ENCODE measurements at regions not wholly inside any gene's neighbourhood (a gene's known extent, or its start where the extent isn't known, plus 50 kb on each side); places are given as distances from the start of the nearest gene placed in this dataset.

- BruUV-seq (replicated peaks): no TSS peak
- no peak for DNase-seq (ENCODE audit: unreplicated experiment)
- Mint-ChIP-seq H3K9me3 (ENCODE audit: unreplicated experiment) (no peaks in the 10 kb centered on the region), H3K27ac (ENCODE audit: low read depth, unreplicated experiment) (no peak overlapping the region), H3K4me1 (ENCODE audit: insufficient read depth, unreplicated experiment) (peaks cover 17% of the 10 kb centered on the region), H3K27me3 (ENCODE audit: insufficient read depth, unreplicated experiment) (no peaks in the 10 kb centered on the region), H3K4me3 (ENCODE audit: unreplicated experiment) (no peak overlapping the region), H3K36me3 (ENCODE audit: insufficient read depth, unreplicated experiment) (no peaks in the 10 kb centered on the region)
- no peak for TF ChIP-seq CTCF (IDR thresholded peaks at IDR 0.05; ENCODE audit: unreplicated experiment)
- ChIA-PET POLR2A (interaction anchor here (1.0 kb wide), 1 partner anchor 100 kb away, joined by 3 read pairs; no protein-coding TSS in a partner anchor), CTCF (interaction anchor here (0.6 to 0.9 kb wide), 3 partner anchors 12 to 135 kb away, joined by 3 read pairs; no protein-coding TSS in a partner anchor)
- intact Hi-C loops (cut with micrococcal nuclease): no loop called here
Measured at GRCh38 chr12:88388566-88389540, 191.4 kb downstream of the KITLG start.

- CTCF ChIA-PET: no interaction called here
- H3K27me3 Mint-ChIP-seq (ENCODE audit: insufficient read depth, unreplicated experiment): no peaks in the 10 kb centered on the region
- no peaks in the 10 kb centered on the region for H3K36me3 Mint-ChIP-seq (ENCODE audit: insufficient read depth, unreplicated experiment)
- no peak for DNase-seq (ENCODE audit: unreplicated experiment)
- no peak for TF ChIP-seq CTCF (IDR thresholded peaks at IDR 0.05; ENCODE audit: unreplicated experiment)
- intact Hi-C loops (cut with micrococcal nuclease): no loop called here
- H3K4me3 Mint-ChIP-seq (ENCODE audit: unreplicated experiment): no peak overlapping the region
- H3K27ac Mint-ChIP-seq (ENCODE audit: low read depth, unreplicated experiment): peak overlapping the region; percentile 59
- POLR2A ChIA-PET: interaction anchor here (0.9 to 1.3 kb wide), 2 partner anchors 9 to 85 kb away, joined by 3 read pairs; no protein-coding TSS in a partner anchor
- H3K9me3 Mint-ChIP-seq (ENCODE audit: unreplicated experiment): no peaks in the 10 kb centered on the region
- peaks cover 17% of the 10 kb centered on the region for H3K4me1 Mint-ChIP-seq (ENCODE audit: insufficient read depth, unreplicated experiment)
- no TSS peak for BruUV-seq (replicated peaks)
Measured at GRCh38 chr12:88390811-88391210, 189.5 kb downstream of the KITLG start.

- Mint-ChIP-seq H3K4me1 (ENCODE audit: insufficient read depth, unreplicated experiment) (peaks cover 17% of the 10 kb centered on the region), H3K4me3 (ENCODE audit: unreplicated experiment) (no peak overlapping the region), H3K27me3 (ENCODE audit: insufficient read depth, unreplicated experiment) (no peaks in the 10 kb centered on the region), H3K36me3 (ENCODE audit: insufficient read depth, unreplicated experiment) (no peaks in the 10 kb centered on the region), H3K9me3 (ENCODE audit: unreplicated experiment) (no peaks in the 10 kb centered on the region), H3K27ac (ENCODE audit: low read depth, unreplicated experiment) (peak overlapping the region; percentile 59)
- peak; percentile 78 for DNase-seq (ENCODE audit: unreplicated experiment)
- intact Hi-C loops (cut with micrococcal nuclease): no loop called here
- no TSS peak for BruUV-seq (replicated peaks)
- ChIA-PET POLR2A (interaction anchor here (0.6 to 1.3 kb wide), 7 partner anchors 9 to 159 kb away, joined by 3 to 4 read pairs (median 3); no protein-coding TSS in a partner anchor), CTCF (interaction anchor here (0.6 to 1.5 kb wide), 2 partner anchors 142 to 602 kb away, joined by 3 to 5 read pairs; no protein-coding TSS in a partner anchor)
- no peak for TF ChIP-seq CTCF (IDR thresholded peaks at IDR 0.05; ENCODE audit: unreplicated experiment)
Measured at GRCh38 chr12:88391556-88391955, 188.7 kb downstream of the KITLG start.
